DMS79 (cell line): ENCODE measurements at regions not wholly inside any gene's neighbourhood (a gene's known extent, or its start where the extent isn't known, plus 50 kb on each side); places are given as distances from the start of the nearest gene placed in this dataset.

Experiments
- DNase-seq: peaks from one replicate; lab custom pipeline; 2025; lab: John Stamatoyannopoulos, UW

DNA sequence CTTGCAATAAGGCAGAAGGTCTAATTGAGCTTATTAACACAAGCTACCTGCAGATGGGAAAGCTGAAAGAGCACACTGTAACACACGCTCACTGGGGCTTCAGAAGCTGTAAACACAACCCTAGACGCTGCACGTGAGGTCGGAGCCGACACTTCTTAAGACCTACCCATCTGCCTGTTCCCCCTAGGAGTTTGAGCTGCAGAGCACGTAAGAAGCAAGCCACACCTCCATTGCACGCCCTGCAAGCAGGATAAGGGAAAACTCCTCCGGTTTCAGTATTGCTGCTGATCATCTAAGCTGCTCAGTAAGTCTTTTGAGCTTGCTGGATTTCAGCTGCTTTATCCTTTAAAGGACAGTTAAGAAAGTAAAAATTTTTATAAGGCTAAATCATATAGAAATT is 244.0 kb upstream of the ZWINT start:
- no peak for DNase-seq

GRCh38 chr10:56604624-56605023 is 243.6 kb upstream of the ZWINT start:
- DNase-seq = no peak

GRCh38 chr10:56599201-56599600 is 238.1 kb upstream of the ZWINT start:
- DNase-seq = no peak

DNA sequence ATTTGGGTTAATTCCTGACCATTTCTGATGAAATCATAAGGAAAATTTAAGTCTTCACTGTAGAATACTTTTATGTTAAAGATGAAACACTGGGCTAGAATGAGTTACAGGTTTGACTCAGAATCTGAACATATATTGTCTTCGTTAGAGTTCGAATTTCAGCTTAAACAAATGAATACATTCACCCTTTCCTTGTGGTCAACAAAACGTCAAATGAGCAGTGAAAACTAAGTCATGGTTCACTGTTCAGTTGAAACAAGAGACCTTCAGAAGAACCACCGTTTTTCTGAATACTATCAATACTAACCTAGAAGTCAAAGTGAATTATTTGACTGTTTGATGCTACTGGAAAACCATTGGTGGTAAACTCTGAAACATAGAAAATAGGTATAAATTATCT is 235.2 kb upstream of the ZWINT start:
- no peak for DNase-seq

DNA sequence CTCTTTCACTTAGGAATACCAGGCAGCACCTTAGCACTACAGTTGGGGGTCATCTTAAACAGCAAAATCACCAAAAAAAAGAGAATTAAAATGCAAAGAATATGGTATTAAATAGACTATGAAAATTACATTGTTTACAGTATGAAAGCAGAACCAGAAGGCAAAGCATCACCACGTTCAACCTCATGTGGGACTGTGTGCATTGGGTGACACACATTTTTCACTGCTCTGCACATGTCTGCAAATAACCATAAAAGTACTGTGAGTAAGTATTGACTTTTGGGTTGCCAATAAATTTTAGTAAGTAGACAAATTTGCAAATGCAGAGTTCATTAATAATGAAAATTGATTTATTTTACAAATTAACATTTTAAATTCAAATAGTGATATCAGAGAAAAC is 232.1 kb upstream of the ZWINT start:
- no peak for DNase-seq

- DNase-seq = no peak
These were observed 225.4 kb upstream of the ZWINT start for GRCh38 chr10:56586461-56586891.

DNA sequence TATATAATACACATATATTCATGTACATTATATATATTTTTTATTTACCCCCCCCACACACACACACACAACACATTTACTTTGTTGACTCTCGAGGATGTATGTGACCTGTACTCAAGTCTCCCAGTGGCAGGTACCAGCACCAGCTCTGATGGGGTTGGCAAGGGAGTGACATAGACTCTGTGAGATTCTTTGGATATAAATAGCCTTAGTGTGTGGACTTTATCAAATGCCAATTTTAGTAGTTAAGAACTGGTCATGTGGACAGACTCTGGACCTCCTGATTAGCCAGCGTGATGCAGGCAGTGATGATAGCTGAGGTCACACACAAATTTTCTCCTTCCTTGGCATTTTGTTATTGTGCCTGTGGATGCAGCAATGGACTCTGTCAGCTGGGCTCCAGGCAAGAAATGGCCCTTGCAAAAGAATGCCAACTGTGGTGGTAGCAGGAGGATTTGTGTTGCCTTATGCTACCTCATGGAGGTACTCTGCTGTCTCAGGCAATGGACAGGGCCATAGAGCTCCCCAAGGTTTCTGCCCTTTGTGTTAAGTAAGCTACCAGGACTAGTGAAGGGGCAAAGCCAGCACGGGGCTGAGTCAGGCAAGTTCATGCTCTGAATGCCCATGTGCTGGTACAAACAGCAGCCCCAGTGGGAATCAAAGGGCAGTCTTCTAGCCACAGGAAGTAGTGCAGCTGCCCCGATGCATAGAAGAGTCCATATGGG is 224.6 kb upstream of the ZWINT start:
- no peak for DNase-seq

GRCh38 chr10:56583316-56583715 is 222.3 kb upstream of the ZWINT start:
- no peak for DNase-seq

- DNase-seq = no peak
These were observed 206.5 kb upstream of the ZWINT start for GRCh38 chr10:56567580-56567979.

- no peak for DNase-seq
These were observed 200.3 kb upstream of the ZWINT start for GRCh38 chr10:56561336-56561735.

- no peak for DNase-seq
These were observed 190.0 kb upstream of the ZWINT start for GRCh38 chr10:56551037-56551436.

GRCh38 chr10:56547163-56547562 is 186.1 kb upstream of the ZWINT start:
- DNase-seq = peak; percentile 0

- no peak for DNase-seq
These were observed 176.9 kb upstream of the ZWINT start for GRCh38 chr10:56537984-56538383.

- DNase-seq = no peak
These were observed 161.1 kb upstream of the ZWINT start for GRCh38 chr10:56522166-56522565.

DNA sequence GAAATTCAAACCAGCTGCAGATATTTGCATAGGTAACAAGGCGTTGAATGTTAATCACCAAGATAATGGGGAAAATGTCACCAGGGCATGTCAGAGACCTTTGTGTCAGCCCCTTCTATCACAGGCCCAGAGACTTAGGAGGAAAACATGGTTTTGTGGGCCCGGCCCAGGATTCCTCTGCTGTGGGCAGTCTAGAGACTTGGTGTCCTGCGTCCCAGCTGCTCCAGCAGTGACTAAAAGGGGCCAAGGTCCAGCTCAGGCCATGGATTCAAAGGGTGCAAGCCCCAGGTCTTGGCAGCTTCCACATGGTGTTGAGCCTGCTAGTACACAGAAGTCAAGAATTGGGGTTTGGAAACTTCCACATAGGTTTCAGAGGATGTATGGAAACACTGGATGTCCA is 147.5 kb upstream of the ZWINT start:
- no peak for DNase-seq

- no peak for DNase-seq
These were observed 146.0 kb upstream of the ZWINT start for GRCh38 chr10:56507033-56507432.

DNA sequence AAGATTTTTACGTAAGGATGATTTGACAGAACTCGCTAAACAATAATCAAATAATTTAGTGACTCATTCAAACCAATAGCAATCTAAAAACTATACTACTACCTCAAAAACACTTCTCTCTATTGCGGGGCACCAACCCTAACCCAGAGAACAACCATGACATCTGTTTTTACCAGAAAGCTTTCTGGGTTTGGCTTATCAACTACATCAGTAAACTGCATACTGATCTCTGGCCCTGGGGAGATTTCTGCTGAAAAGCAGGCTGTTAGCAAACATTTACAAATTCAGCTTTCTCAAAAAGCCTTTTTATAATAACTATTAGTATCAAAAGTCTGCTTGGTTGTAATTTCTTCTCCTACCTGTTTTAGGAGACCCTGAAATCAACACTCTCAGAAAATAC is 144.5 kb upstream of the ZWINT start:
- DNase-seq = no peak

- no peak for DNase-seq
These were observed 135.1 kb upstream of the ZWINT start for GRCh38 chr10:56496186-56496486.

DNA sequence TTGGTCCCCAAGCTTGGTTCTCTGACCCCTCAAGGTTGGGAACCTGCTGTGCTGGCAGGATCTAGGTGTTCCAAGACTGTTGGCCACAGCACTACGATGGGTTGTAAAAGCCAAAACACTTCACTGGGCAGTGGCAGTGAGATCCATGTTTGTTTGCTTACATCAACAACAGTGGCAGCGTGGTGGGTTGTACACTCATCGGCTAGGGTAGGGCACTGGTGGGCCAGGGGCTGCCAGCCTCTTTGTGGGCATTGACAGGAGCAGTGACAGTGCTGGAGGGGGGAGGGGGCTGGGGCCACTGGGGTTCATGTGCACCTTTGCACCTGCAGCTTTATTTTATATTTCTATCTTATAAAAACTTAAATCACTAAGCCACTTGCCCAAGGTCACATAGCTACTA is 126.7 kb upstream of the ZWINT start:
- no peak for DNase-seq

- DNase-seq = no peak
These were observed 120.5 kb upstream of the ZWINT start for GRCh38 chr10:56481521-56482091.

GRCh38 chr10:56472978-56473377 is 111.9 kb upstream of the ZWINT start:
- no peak for DNase-seq

GRCh38 chr10:56470701-56471100 is 109.6 kb upstream of the ZWINT start:
- DNase-seq = no peak

DNA sequence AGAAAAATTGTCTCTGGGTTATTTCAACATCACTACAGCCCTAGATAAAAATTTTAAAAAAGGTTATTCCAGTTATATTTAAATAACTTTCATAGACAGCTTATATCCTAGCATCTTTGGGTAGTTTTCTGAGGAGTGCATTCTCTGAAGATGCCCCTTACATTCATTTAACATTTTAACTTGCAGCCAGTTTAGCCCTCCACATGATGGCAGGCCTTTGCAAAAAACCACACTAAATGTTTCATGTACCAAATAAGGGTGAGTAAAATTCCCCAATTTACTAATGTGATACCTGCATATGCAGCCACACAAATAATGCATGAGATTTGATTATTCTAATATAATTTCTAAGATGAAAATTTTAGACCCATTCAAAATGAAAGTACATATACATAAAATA is 108.4 kb upstream of the ZWINT start:
- DNase-seq = no peak

DNA sequence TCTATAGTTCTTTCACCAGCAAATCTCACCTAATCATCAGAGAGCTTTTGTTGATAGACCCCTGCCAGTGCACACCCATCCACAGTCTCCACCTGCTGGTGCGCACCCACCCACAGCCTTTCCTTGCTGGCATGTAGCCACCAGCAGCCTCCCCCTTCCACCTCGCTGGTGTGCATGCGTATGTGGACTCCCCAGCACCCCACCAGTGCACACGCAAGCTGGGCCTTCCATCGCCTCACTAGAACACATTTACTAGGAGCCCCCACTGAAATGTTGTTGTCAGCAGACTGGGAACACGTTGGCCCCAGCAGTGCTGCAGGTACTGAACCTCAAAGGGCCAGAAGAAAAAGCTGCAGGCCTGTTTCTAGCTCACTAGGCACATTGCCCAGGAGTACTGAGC is 104.9 kb upstream of the ZWINT start:
- no peak for DNase-seq
